Lower leg skin (tissue), 4 donors: ENCODE measurements at regions not wholly inside any gene's neighbourhood (a gene's known extent, or its start where the extent isn't known, plus 50 kb on each side); places are given as distances from the start of the nearest gene placed in this dataset.
A peak's percentile ranks its signal among the peaks of the same experiment; 100 is the strongest.

ENCODE experiments used
- DNase-seq, 2 donors: peaks; one replicate each; pipeline ENCODE4 v3.0.0-alpha.2; 2019; ENCODE audit warnings: low spot score in 2 of 2
- H3K4me3 ChIP-seq: fragments of 200-600 bp; sonication (generic); 2 replicates; pipeline ENCODE4 v1.5.1; 2017; ENCODE audit warnings: mild to moderate bottlenecking, low read depth; ENCODE audit not compliant: poor library complexity, severe bottlenecking
- POLR2A ChIP-seq, 2 donors: fragments of 450-650 bp; IDR thresholded peaks; one replicate each; pipeline ENCODE4 v1.6.1; 2016 to 2017; ENCODE audit warnings: antibody characterized with exemption in 2 of 2, mild to moderate bottlenecking in 1 of 2, moderate library complexity in 1 of 2
- WGBS, 2 donors: methylation state at CpG; one replicate each; pipeline ENCODE4 v1.1.5; 2018; 5-methylcytosine and 5-hydroxymethylcytosine counted together
- intact Hi-C: fragments of 100-400 bp; cut with DNase I; formaldehyde crosslinking; loops from one replicate; pipeline ENCODE4 v1.15.0; 2023; ENCODE audit warnings: low total_unique reads
- TF ChIP-seq, protein P1 (sequence below), 3 donors: fragments of 450-650 bp; IDR thresholded peaks; one replicate each; pipeline ENCODE4 v1.5.1; 2016; ENCODE audit warnings: antibody characterized with exemption in 3 of 3, mild to moderate bottlenecking in 3 of 3, moderate library complexity in 2 of 3

DNA sequence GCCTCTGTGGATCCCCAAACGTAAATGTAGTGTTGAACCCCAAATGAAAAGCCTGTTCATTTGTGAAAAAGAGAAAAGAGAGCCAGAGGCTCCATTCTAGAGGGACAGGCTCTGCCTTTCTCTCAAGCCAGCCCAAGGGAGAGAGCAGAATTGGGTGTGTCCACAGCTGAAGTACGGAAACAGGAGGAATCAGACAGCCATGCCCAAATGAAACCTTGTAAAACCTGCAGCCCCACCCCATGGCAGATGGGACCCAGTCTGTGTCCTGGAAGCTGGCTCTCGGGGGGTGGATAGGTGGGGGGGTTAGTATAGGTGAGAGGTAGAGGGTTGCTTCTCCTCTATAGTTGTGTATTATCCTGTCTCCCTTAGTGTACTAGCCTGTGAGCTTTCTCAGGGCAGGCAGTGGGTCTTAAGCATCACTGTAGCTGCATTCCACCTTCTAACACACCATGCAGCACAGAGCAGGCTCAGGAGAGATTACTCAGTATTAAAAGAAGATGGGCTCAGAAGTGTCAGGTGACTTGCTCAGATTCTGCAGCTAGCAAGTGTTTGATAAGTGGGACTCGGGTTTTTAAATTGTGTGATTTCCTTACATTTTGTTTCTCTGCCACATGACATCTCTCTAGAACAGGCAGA is 67.4 kb upstream of the SIPA1L2 start:
- no peak overlapping the region for H3K4me3 ChIP-seq
- TF ChIP-seq, protein P1, sequence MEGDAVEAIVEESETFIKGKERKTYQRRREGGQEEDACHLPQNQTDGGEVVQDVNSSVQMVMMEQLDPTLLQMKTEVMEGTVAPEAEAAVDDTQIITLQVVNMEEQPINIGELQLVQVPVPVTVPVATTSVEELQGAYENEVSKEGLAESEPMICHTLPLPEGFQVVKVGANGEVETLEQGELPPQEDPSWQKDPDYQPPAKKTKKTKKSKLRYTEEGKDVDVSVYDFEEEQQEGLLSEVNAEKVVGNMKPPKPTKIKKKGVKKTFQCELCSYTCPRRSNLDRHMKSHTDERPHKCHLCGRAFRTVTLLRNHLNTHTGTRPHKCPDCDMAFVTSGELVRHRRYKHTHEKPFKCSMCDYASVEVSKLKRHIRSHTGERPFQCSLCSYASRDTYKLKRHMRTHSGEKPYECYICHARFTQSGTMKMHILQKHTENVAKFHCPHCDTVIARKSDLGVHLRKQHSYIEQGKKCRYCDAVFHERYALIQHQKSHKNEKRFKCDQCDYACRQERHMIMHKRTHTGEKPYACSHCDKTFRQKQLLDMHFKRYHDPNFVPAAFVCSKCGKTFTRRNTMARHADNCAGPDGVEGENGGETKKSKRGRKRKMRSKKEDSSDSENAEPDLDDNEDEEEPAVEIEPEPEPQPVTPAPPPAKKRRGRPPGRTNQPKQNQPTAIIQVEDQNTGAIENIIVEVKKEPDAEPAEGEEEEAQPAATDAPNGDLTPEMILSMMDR (IDR thresholded peaks at IDR 0.05): no peak
- no peak for TF ChIP-seq POLR2A (IDR thresholded peaks at IDR 0.05)
- no peak for DNase-seq
- intact Hi-C loops: no loop called here
- WGBS, 2 donors: 61 to 63% methylated on average over 4 of the region's 4 CpGs

DNA sequence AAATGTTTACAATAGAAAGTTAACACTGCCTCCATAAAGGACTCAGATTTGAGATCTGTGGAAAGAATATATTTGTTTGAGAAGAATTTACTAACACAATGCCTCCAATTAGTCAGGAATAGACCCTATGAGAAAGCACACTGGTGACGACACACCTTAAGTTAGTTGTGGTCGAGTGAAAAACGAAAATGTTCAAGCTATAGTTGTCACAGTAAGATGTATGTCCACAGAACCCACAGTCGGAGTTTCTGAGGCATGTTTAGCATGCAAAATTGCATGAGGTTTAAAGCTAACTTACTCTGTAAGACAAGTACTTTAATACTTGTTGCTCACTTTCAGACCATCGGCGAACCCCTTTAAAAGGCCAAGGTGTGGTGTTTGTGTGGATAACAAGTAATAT is 69.9 kb upstream of the SIPA1L2 start:
- DNase-seq: no peak
- TF ChIP-seq, protein P1 (IDR thresholded peaks at IDR 0.05): no peak
- no peak for TF ChIP-seq POLR2A (IDR thresholded peaks at IDR 0.05)
- no peak overlapping the region for H3K4me3 ChIP-seq
- 90 to 91% methylated on average over 6 of the region's 6 CpGs for WGBS, 2 donors
- intact Hi-C loops: no loop called here

DNA sequence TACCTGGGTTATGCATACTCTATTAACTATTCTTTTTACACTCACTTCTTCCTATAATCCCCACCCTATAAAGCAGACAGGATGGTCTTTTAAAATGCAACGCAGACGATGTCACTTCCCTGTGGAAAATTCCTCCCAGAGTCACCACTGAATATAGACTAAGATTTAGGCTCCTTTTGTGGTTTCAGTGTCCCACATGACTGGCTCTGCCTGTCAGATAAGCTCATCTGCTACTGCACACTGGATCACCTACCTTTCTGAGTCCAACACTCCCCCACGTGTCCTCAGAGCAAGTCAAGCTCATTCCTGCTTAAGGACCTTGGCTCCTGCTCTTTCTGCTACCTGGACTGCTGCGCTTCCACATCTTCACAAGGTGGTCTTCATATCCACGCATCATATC is 73.0 kb upstream of the SIPA1L2 start:
- TF ChIP-seq POLR2A (IDR thresholded peaks at IDR 0.05): no peak
- TF ChIP-seq, protein P1 (IDR thresholded peaks at IDR 0.05): no peak
- 85 to 93% methylated on average over 5 of the region's 5 CpGs for WGBS, 2 donors
- DNase-seq: no peak
- intact Hi-C loops: no loop called here
- no peak overlapping the region for H3K4me3 ChIP-seq

DNA sequence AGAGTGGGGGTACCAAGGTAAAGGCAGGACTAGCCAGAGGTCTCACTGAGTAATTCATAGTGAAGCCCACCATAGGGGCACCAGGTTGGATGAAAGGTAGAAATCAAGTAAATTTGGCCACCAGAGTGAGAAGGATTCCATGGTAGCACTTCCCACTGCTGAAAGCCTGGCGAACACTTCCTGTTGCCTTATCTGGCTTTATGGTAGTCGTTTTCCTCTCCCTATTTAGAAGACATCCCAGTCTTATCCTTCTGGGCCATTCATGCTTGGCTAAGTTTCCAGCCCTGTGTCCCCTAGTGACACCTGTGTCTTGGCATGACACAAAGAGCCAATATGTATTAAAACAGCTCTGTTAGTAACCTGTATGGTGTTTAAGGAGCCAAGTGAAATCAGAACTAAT is 74.3 kb upstream of the SIPA1L2 start:
- no peak overlapping the region for H3K4me3 ChIP-seq
- no peak for DNase-seq
- WGBS, 2 donors: 65 to 77% methylated on average over 2 of the region's 2 CpGs
- TF ChIP-seq POLR2A (IDR thresholded peaks at IDR 0.05): no peak
- TF ChIP-seq, protein P1 (IDR thresholded peaks at IDR 0.05): no peak
- intact Hi-C loops: no loop called here

- 42 to 47% methylated on average over 7 of the region's 7 CpGs for WGBS, 2 donors
- H3K4me3 ChIP-seq: no peak overlapping the region
- intact Hi-C loops: no loop called here
- TF ChIP-seq, protein P1 (IDR thresholded peaks at IDR 0.05): no peak
- TF ChIP-seq POLR2A (IDR thresholded peaks at IDR 0.05): no peak
- peak; percentile 87 to 89 for DNase-seq
These were observed 75.1 kb upstream of the SIPA1L2 start for GRCh38 chr1:232704694-232705680.
